ENCODE measurements at regions not wholly inside any gene's neighbourhood (a gene's known extent, or its start where the extent isn't known, plus 50 kb on each side); places are given as distances from the start of the nearest gene placed in this dataset.

DNA sequence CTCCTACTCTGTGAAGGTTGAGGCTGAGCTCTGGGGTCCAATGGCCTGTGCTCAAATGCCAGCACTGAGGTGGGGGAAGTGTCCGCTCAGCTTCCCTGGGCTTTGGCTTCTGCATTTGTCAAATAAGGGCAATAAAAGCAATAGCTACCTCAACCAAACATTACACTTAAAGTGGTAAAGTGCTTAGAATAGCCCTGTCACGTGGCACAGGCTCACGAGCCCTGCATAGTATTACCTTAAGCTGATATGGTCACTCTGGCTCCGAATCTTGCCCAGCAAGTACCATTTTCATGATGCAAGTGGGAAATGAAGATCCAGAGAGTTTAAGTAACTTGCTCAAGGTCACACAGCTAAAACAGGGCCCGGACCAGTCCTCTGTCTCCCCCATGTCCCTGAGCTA lies 451.1 kb upstream of the ZMIZ1 start:
- TF ChIP-seq CTCF (conservative IDR thresholded peaks at IDR 0.05 in 1 of 2, IDR thresholded peaks at IDR 0.05 in 1 of 2; ENCODE audit: extremely low read depth in 1 of 2, insufficient read depth in 1 of 2, low read depth in 1 of 2, low read length in 2 of 2) (no peak), EZH2 (IDR thresholded peaks at IDR 0.05; ENCODE audit: borderline replicate concordance, low read length) (no peak)

Measured in mammary epithelial cell (primary cell).